ENCODE measurements at regions not wholly inside any gene's neighbourhood (a gene's known extent, or its start where the extent isn't known, plus 50 kb on each side); places are given as distances from the start of the nearest gene placed in this dataset.

DNA sequence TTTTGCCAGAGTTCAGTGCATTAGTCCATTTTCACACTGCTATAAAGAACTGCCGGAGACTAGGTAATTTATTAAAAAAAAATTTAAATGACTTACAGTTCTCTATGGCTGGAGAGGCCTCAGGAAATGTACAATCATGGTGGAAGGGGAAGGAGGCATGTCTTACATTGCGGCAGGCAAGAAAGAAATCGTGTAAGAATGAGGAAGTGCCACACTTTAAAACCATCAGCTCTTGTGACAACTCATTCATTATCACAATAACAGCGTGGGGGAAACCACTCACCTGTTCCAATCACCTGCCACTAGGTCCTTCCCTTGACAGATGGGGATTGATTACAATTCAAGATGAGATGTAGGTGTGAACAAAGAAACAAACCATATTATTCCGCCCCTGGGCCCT, 1361.4 kb downstream of the NSUN3 start:
- Histone ChIP-seq H3K36me3 (no peaks in the 10 kb centered on the region), H3K27me3 (no peaks in the 10 kb centered on the region), H3K4me1 (no peaks in the 10 kb centered on the region), H3K27ac (no peak overlapping the region), H3K4me3 (no peak overlapping the region), H3K9me3 (no peaks in the 10 kb centered on the region)
- intact Hi-C loops (cut with DNase I): no loop called here
- TF ChIP-seq, protein P1, sequence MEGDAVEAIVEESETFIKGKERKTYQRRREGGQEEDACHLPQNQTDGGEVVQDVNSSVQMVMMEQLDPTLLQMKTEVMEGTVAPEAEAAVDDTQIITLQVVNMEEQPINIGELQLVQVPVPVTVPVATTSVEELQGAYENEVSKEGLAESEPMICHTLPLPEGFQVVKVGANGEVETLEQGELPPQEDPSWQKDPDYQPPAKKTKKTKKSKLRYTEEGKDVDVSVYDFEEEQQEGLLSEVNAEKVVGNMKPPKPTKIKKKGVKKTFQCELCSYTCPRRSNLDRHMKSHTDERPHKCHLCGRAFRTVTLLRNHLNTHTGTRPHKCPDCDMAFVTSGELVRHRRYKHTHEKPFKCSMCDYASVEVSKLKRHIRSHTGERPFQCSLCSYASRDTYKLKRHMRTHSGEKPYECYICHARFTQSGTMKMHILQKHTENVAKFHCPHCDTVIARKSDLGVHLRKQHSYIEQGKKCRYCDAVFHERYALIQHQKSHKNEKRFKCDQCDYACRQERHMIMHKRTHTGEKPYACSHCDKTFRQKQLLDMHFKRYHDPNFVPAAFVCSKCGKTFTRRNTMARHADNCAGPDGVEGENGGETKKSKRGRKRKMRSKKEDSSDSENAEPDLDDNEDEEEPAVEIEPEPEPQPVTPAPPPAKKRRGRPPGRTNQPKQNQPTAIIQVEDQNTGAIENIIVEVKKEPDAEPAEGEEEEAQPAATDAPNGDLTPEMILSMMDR (IDR thresholded peaks at IDR 0.05): no peak
- ATAC-seq: no peak
- 74 to 77% methylated on average over 5 of the region's 5 CpGs for WGBS, 2 donors
- DNase-seq: no peak

DNA sequence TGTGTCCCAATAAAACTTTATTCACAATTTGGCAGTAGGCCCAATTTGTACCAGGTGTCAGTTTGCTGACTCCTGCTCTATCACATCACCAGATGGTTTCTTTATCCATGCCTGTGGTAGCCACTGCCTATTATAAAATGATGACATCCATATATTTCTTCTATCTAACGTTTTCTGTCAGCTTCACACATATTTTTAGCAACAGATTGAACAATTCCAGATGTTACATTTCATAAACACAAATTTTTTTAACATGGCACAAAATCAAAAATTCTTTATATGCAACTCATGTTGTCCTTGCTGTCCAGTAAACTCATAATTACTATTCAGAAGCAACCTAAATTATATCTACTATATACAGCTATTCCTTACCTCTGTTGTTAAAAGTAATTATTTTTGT, 1371.6 kb downstream of the NSUN3 start:
- no peaks in the 10 kb centered on the region for H3K9me3 ChIP-seq
- intact Hi-C loops (cut with DNase I): no loop called here
- no peak for ATAC-seq
- DNase-seq: no peak
- no peaks in the 10 kb centered on the region for H3K27me3 ChIP-seq
- H3K4me1 ChIP-seq: no peaks in the 10 kb centered on the region
- WGBS, 2 donors: 7 to 8% methylated on average over 1 of the region's 1 CpG
- TF ChIP-seq, protein P1 (IDR thresholded peaks at IDR 0.05): no peak
- H3K4me3 ChIP-seq: no peak overlapping the region
- H3K36me3 ChIP-seq: no peaks in the 10 kb centered on the region
- H3K27ac ChIP-seq: no peak overlapping the region

DNA sequence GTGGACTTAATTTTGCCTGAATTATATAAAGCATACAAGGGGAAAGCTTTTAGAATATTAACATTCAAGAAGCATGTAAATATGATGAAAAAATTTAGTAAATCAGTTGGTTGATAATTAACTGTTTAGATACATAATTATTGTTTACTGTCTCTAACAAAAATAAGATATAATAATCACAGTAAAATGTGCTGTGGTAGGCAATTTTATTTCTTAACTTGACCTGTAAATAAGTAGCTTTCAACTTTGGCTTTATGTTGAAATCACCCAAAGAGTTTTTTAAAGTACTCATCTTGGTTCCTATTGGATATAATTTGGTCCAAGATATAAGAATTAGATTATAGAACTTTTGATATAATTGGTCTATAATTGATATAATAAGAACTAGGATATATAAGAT, 1374.5 kb downstream of the NSUN3 start:
- H3K27ac ChIP-seq: no peak overlapping the region
- no peaks in the 10 kb centered on the region for H3K4me1 ChIP-seq
- TF ChIP-seq, protein P1 (IDR thresholded peaks at IDR 0.05): no peak
- H3K36me3 ChIP-seq: no peaks in the 10 kb centered on the region
- H3K27me3 ChIP-seq: no peaks in the 10 kb centered on the region
- ATAC-seq (no peak), DNase-seq (no peak)
- intact Hi-C loops (cut with DNase I): no loop called here
- H3K9me3 ChIP-seq: no peaks in the 10 kb centered on the region
- H3K4me3 ChIP-seq: no peak overlapping the region

DNA sequence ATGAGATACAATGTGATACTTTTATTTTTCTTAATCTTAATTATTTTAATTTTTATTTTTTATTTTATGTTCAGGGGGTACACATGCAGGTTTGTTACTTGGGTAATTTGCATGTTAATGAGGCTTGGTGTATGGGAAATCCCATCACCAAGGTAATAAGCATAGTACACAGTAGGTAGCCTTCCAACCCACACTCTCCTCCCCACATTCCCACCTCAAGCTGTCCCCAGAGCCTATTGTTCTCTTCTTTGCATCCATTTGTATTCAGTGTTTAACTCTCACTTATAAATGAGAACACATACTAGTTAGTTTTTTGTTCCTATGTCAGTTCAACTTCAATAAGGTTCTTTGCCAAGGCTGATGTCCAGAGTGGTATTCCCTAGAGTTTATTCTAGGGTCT, 1375.4 kb downstream of the NSUN3 start:
- no peaks in the 10 kb centered on the region for H3K36me3 ChIP-seq
- no peak for ATAC-seq

More for the DNA sequence above, 1375.4 kb downstream of the NSUN3 start:
- Histone ChIP-seq H3K27me3 (no peaks in the 10 kb centered on the region), H3K4me3 (no peak overlapping the region), H3K9me3 (no peaks in the 10 kb centered on the region), H3K4me1 (no peaks in the 10 kb centered on the region), H3K27ac (no peak overlapping the region)
- intact Hi-C loops (cut with DNase I): no loop called here
- TF ChIP-seq, protein P1 (IDR thresholded peaks at IDR 0.05): no peak
- no peak for DNase-seq

All from heart right ventricle (tissue), 16 donors.